ENCODE measurements at regions not wholly inside any gene's neighbourhood (a gene's known extent, or its start where the extent isn't known, plus 50 kb on each side); places are given as distances from the start of the nearest gene placed in this dataset.

GRCh38 chr3:88617283-88617682 lies 467.5 kb downstream of the C3orf38 start:
- H3K27me3 ChIP-seq (replicated peaks in 1 of 2; ENCODE audit: control insufficient read depth in 2 of 2, insufficient read depth in 2 of 2, low read length in 1 of 2), result no peaks in the 10 kb centered on the region
- ChIA-PET POLR2A (no interaction called here), CTCF (no interaction called here), SMC1A (ENCODE audit: uncharacterized antibody, unreplicated experiment) (interaction anchor here (0.8 kb wide), 1 partner anchor 32 kb away, joined by 3 read pairs; no protein-coding TSS in a partner anchor), RAD21 (ENCODE audit: unreplicated experiment) (no interaction called here)
- no peak for ATAC-seq
- DNase-seq (ENCODE audit: low read depth, low spot score), result no peak
- H3K4me1 ChIP-seq (ENCODE audit: control insufficient read depth, insufficient read depth, low read length), result no peaks in the 10 kb centered on the region
- BruUV-seq (replicated peaks), result no TSS peak
- intact Hi-C loops (cut with micrococcal nuclease; ENCODE audit: unreplicated experiment), result no loop called here
- in situ Hi-C loops (cut with MboI), result no loop called here
- no peak overlapping the region for H3K27ac ChIP-seq (ENCODE audit: control insufficient read depth, insufficient read depth)
- no peaks in the 10 kb centered on the region for H3K79me2 ChIP-seq (ENCODE audit: control insufficient read depth, insufficient read depth, low read length)
- no peak overlapping the region for H3K4me3 ChIP-seq
- no peak for FAIRE-seq
- TF ChIP-seq RBBP5 (conservative IDR thresholded peaks at IDR 0.05) (no peak), ZBTB40 (IDR thresholded peaks at IDR 0.05; ENCODE audit: borderline replicate concordance) (no peak), STAT3 (IDR thresholded peaks at IDR 0.05; ENCODE audit: low read depth, low read length) (no peak), SUPT20H (IDR thresholded peaks at IDR 0.05; ENCODE audit: borderline replicate concordance, control insufficient read depth, low read depth, low read length) (no peak), USF1 (IDR thresholded peaks at IDR 0.05; ENCODE audit: borderline replicate concordance, extremely low read length, insufficient read depth, low read depth, low read length) (no peak), RB1 (IDR thresholded peaks at IDR 0.05; ENCODE audit: borderline replicate concordance) (no peak), ZZZ3 (IDR thresholded peaks at IDR 0.05; ENCODE audit: control insufficient read depth, insufficient read length, low read depth) (no peak), KAT2A (conservative IDR thresholded peaks at IDR 0.05; ENCODE audit: control insufficient read depth, low read depth, low read length) (no peak), SUZ12 (IDR thresholded peaks at IDR 0.05; ENCODE audit: unreplicated experiment) (no peak), SRF (IDR thresholded peaks at IDR 0.05; ENCODE audit: low read depth in 2 of 2, low read length in 2 of 2) (no peak)
- no peak overlapping the region for H3K4me2 ChIP-seq (ENCODE audit: control insufficient read depth, insufficient read depth)
- H3K36me3 ChIP-seq (ENCODE audit: control insufficient read depth in 2 of 2, insufficient read depth in 2 of 2, low read length in 1 of 2), result no peaks in the 10 kb centered on the region
- no peak overlapping the region for H3K9ac ChIP-seq (ENCODE audit: control insufficient read depth, insufficient read depth, low read length)
- no peaks in the 10 kb centered on the region for H3K9me3 ChIP-seq (replicated peaks; ENCODE audit: control insufficient read depth, insufficient read depth, low read length)
- no peak overlapping the region for H2AFZ ChIP-seq (ENCODE audit: control insufficient read depth, low read depth, low read length)
- 9% methylated on average over 1 of the region's 1 CpG for WGBS (ENCODE audit: insufficient coverage, insufficient replicate concordance, low lambda C conversion rate, missing lambda C conversion rate)
- no peaks in the 10 kb centered on the region for H4K20me1 ChIP-seq (ENCODE audit: control insufficient read depth, insufficient read depth)

Data from GM12878 (cell line).